ENCODE measurements at regions not wholly inside any gene's neighbourhood (a gene's known extent, or its start where the extent isn't known, plus 50 kb on each side); places are given as distances from the start of the nearest gene placed in this dataset.

DNA sequence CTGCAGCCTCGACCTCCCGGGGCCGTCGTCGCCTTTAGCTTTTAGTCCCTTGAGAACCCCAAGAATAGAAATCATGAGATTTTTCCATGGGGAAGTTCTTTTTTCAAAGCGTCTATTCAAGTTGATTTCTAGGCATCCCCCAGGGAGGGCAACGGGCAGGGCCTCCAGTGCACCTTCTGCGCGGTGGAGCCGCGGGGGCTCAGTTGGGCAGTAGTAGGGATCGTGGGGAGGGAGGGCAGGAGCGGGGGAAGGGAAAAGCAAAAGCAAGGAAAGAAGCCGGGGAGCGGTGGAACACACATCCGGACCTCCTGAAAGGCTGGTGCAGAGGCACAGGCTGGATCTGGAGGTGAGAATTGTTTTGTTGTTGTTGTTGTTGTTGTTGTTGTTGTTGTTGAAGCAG, 103.4 kb downstream of the PPIAL4G start:
- TF ChIP-seq, protein P1, sequence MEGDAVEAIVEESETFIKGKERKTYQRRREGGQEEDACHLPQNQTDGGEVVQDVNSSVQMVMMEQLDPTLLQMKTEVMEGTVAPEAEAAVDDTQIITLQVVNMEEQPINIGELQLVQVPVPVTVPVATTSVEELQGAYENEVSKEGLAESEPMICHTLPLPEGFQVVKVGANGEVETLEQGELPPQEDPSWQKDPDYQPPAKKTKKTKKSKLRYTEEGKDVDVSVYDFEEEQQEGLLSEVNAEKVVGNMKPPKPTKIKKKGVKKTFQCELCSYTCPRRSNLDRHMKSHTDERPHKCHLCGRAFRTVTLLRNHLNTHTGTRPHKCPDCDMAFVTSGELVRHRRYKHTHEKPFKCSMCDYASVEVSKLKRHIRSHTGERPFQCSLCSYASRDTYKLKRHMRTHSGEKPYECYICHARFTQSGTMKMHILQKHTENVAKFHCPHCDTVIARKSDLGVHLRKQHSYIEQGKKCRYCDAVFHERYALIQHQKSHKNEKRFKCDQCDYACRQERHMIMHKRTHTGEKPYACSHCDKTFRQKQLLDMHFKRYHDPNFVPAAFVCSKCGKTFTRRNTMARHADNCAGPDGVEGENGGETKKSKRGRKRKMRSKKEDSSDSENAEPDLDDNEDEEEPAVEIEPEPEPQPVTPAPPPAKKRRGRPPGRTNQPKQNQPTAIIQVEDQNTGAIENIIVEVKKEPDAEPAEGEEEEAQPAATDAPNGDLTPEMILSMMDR (conservative IDR thresholded peaks at IDR 0.05 in 1 of 2, IDR thresholded peaks at IDR 0.05 in 1 of 2; ENCODE audit: extremely low read depth in 1 of 2, insufficient read depth in 1 of 2, low read depth in 1 of 2, low read length in 2 of 2) = no peak
- no peak for TF ChIP-seq EZH2 (IDR thresholded peaks at IDR 0.05; ENCODE audit: borderline replicate concordance, low read length)

All from mammary epithelial cell (primary cell).